DOHH2 (cell line): ENCODE measurements at regions not wholly inside any gene's neighbourhood (a gene's known extent, or its start where the extent isn't known, plus 50 kb on each side); places are given as distances from the start of the nearest gene placed in this dataset.

Source experiments
- H3F3A ChIP-seq: fragments of 200-600 bp; sonication (generic), shearing (Covaris generic); 2 replicates; pipeline ENCODE4 v1.6.0; 2016; ENCODE audit warnings: antibody characterized with exemption, mild to moderate bottlenecking; ENCODE audit not compliant: control insufficient read depth, insufficient read depth
- H3K27ac ChIP-seq: fragments of 200-600 bp; sonication (generic); 2 replicates; pipeline ENCODE4 v1.5.1; 2014; ENCODE audit warnings: low read depth, mild to moderate bottlenecking, low read length, moderate library complexity
- H3K27me3 ChIP-seq: fragments of 200-600 bp; sonication (generic); 2 replicates; pipeline ENCODE4 v1.6.1; 2014; ENCODE audit warnings: mild to moderate bottlenecking, low read length, mixed read lengths; ENCODE audit not compliant: control insufficient read depth
- H3K36me3 ChIP-seq: fragments of 200-600 bp; sonication (generic); 2 replicates; pipeline ENCODE4 v1.6.1; 2014; ENCODE audit warnings: mild to moderate bottlenecking, low read length, moderate library complexity, mixed read lengths; ENCODE audit not compliant: control insufficient read depth
- H3K4me1 ChIP-seq: fragments of 200-600 bp; sonication (generic); 2 replicates; pipeline ENCODE4 v1.6.1; 2014; ENCODE audit warnings: mild to moderate bottlenecking, low read length, mixed read lengths; ENCODE audit not compliant: control insufficient read depth
- H3K4me2 ChIP-seq: fragments of 200-600 bp; sonication (generic); 2 replicates; pipeline ENCODE4 v1.6.0; 2014; ENCODE audit warnings: mild to moderate bottlenecking, low read length, moderate library complexity
- H3K4me3 ChIP-seq: fragments of 200-600 bp; sonication (generic); 2 replicates; pipeline ENCODE4 v1.5.1; 2014; ENCODE audit warnings: mild to moderate bottlenecking, low read length, mixed read lengths
- H3K79me2 ChIP-seq: fragments of 200-600 bp; sonication (generic); 2 replicates; pipeline ENCODE4 v1.6.1; 2014; ENCODE audit warnings: mild to moderate bottlenecking, low read length, mixed read lengths; ENCODE audit not compliant: control insufficient read depth
- H3K9me2 ChIP-seq: fragments of 200-600 bp; sonication (generic); replicated peaks from 2 replicates; pipeline ENCODE4 v1.6.1; 2014; ENCODE audit warnings: mild to moderate bottlenecking, low read length, mixed read lengths; ENCODE audit not compliant: control insufficient read depth
- H3K9me3 ChIP-seq: fragments of 200-600 bp; sonication (generic); 2 replicates; pipeline ENCODE4 v1.6.1; 2014; ENCODE audit warnings: antibody characterized with exemption, low read length, mixed read lengths; ENCODE audit not compliant: control insufficient read depth, insufficient read depth
- H4K20me1 ChIP-seq: fragments of 200-600 bp; sonication (generic); 2 replicates; pipeline ENCODE4 v1.6.0; 2014; ENCODE audit warnings: low read depth, mild to moderate bottlenecking, antibody characterized with exemption, low read length, moderate library complexity; ENCODE audit not compliant: control insufficient read depth, insufficient read depth
- EZH2phosphoT487 ChIP-seq: fragments of 200-600 bp; sonication (generic); IDR thresholded peaks from 2 replicates; pipeline ENCODE4 v1.6.1; 2017; ENCODE audit warnings: borderline replicate concordance, mild to moderate bottlenecking, antibody characterized with exemption, low read length, moderate library complexity, mixed read lengths
- TF ChIP-seq, protein P1 (sequence below): fragments of 200-600 bp; sonication (generic); IDR thresholded peaks from one replicate; pipeline ENCODE4 v1.5.1; 2014; ENCODE audit warnings: antibody characterized with exemption, mild to moderate bottlenecking, low read depth, low read length; ENCODE audit not compliant: poor library complexity, severe bottlenecking

DNA sequence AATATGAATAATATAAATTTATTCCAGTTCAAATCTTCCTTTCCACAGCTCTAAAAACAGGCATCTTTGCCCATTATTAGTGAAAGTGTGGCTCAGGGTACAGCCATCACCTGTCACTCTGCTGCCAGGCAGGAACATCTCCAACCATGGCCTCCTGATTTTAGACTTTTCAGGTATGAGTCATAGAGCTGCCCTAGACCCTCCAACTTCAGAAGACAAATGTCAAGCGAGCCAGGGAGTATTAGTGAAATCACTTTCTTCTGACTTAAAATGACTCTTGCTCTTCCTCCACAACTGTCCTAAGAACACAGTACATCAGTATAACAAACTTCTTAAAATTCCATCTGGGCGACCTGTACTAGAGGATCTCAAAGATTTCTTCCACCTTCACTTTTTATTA is 78.1 kb upstream of the AKAP13 start:
- H4K20me1 ChIP-seq = no peaks in the 10 kb centered on the region
- TF ChIP-seq, protein P1, sequence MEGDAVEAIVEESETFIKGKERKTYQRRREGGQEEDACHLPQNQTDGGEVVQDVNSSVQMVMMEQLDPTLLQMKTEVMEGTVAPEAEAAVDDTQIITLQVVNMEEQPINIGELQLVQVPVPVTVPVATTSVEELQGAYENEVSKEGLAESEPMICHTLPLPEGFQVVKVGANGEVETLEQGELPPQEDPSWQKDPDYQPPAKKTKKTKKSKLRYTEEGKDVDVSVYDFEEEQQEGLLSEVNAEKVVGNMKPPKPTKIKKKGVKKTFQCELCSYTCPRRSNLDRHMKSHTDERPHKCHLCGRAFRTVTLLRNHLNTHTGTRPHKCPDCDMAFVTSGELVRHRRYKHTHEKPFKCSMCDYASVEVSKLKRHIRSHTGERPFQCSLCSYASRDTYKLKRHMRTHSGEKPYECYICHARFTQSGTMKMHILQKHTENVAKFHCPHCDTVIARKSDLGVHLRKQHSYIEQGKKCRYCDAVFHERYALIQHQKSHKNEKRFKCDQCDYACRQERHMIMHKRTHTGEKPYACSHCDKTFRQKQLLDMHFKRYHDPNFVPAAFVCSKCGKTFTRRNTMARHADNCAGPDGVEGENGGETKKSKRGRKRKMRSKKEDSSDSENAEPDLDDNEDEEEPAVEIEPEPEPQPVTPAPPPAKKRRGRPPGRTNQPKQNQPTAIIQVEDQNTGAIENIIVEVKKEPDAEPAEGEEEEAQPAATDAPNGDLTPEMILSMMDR = no peak
- TF ChIP-seq EZH2phosphoT487 = no peak
- H3K36me3 ChIP-seq = no peaks in the 10 kb centered on the region
- H3F3A ChIP-seq = peaks cover 7% of the 10 kb centered on the region
- no peaks in the 10 kb centered on the region for H3K27me3 ChIP-seq
- H3K9me3 ChIP-seq = no peaks in the 10 kb centered on the region
- no peak overlapping the region for H3K27ac ChIP-seq
- H3K9me2 ChIP-seq = no peaks in the 10 kb centered on the region
- H3K4me3 ChIP-seq = no peak overlapping the region
- H3K79me2 ChIP-seq = no peaks in the 10 kb centered on the region
- H3K4me2 ChIP-seq = no peak overlapping the region
- H3K4me1 ChIP-seq = peaks cover 33% of the 10 kb centered on the region

DNA sequence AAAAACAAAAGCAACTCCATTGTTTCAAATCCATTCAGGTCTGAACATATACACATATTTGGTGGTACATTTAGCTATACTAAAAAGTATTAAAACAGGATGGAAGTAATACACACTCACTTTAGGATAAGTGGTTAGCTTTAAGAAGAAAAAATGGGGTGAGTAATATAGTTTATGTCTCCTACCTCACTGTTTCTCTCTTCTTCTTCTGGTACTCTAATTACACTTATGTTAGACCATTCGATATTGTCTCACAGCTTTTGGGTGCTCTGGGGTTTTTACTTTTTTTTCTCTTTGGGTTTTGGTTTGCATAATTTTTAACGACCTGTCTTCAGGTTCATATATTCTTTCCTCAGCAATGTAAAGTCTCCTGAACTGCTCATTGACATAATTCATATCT is 75.4 kb upstream of the AKAP13 start:
- Histone ChIP-seq H3K27me3 (no peaks in the 10 kb centered on the region), H4K20me1 (no peaks in the 10 kb centered on the region), H3K9me3 (no peaks in the 10 kb centered on the region), H3K79me2 (no peaks in the 10 kb centered on the region), H3K4me3 (no peak overlapping the region), H3K36me3 (no peaks in the 10 kb centered on the region), H3F3A (peaks cover 7% of the 10 kb centered on the region; the same call in 1 of the 2 replicates), H3K4me2 (no peak overlapping the region), H3K4me1 (peaks cover 10% of the 10 kb centered on the region), H3K27ac (no peak overlapping the region), H3K9me2 (no peaks in the 10 kb centered on the region)
- no peak for TF ChIP-seq EZH2phosphoT487
- TF ChIP-seq, protein P1 = no peak

DNA sequence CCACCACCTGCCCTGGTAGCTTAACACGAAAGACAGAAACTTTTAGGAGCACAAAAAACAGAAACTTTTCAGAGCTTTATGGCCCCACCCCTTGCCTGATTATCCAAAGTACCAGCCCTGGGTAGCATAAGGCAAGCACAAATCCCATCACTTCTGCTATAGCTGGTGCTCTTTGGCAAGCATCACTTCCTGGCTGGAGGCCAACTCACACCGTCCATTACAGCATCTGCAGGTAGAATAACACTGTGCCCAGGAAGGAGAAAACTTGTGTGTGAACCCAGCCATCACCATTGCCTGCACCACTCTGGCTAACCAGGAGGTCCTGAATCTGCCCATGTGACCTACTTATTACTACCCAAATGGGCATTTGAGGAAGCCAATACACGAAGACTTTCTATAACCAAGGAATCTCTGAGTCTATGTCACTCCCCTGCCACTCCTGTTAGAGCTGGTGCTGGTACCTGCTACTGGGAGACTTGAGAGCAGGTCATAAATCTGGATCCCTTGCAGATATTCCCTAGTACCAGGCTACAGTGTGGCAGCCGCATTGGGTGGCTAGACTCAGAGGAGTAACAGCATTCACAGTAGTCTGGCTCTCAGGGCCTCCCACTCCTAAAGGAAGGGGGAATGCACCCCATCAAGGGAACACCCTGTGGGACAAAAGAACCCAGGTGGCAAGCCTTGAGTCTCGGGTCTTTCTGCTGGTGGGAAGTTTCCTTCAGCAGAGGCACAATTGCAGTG is 73.3 kb upstream of the AKAP13 start:
- Histone ChIP-seq H3K27ac (no peak overlapping the region), H3K79me2 (no peaks in the 10 kb centered on the region), H3K9me3 (no peaks in the 10 kb centered on the region), H4K20me1 (no peaks in the 10 kb centered on the region), H3K9me2 (no peaks in the 10 kb centered on the region), H3K36me3 (no peaks in the 10 kb centered on the region), H3K4me3 (no peak overlapping the region), H3F3A (peaks cover 7% of the 10 kb centered on the region; the same call in 1 of the 2 replicates), H3K4me1 (peaks cover 2% of the 10 kb centered on the region), H3K27me3 (no peaks in the 10 kb centered on the region), H3K4me2 (no peak overlapping the region)
- TF ChIP-seq, protein P1 = no peak
- TF ChIP-seq EZH2phosphoT487 = no peak

DNA sequence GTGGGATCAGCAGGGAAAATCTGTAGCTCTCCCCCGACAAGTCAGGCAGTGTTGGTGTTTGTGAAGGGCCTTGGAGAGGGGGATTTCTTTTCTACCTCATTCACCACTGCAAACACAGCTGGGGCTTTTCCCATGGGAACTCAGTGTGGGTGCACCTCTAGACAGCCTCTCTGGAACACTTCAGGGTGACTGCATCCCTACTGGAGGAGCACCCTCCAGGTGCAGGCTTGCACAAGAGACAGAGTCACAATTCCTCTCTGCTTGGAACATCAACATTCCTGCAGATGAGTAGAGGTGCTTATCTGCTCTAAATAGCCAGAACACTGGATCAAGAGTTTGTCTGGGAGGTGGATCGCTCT is 72.7 kb upstream of the AKAP13 start:
- Histone ChIP-seq H3K4me1 (peaks cover 8% of the 10 kb centered on the region), H3K36me3 (no peaks in the 10 kb centered on the region), H3K4me2 (no peak overlapping the region), H3K4me3 (no peak overlapping the region), H3K27ac (no peak overlapping the region), H3F3A (peaks cover 7% of the 10 kb centered on the region; the same call in 1 of the 2 replicates), H4K20me1 (no peaks in the 10 kb centered on the region), H3K27me3 (no peaks in the 10 kb centered on the region), H3K9me2 (no peaks in the 10 kb centered on the region), H3K9me3 (no peaks in the 10 kb centered on the region), H3K79me2 (no peaks in the 10 kb centered on the region)
- no peak for TF ChIP-seq EZH2phosphoT487
- TF ChIP-seq, protein P1 = no peak
